SJCRH30 (cell line): ENCODE measurements at regions not wholly inside any gene's neighbourhood (a gene's known extent, or its start where the extent isn't known, plus 50 kb on each side); places are given as distances from the start of the nearest gene placed in this dataset.
A peak's percentile ranks its signal among the peaks of the same experiment; 100 is the strongest.

ENCODE experiments used
- DNase-seq, 2 experiments: peaks; one replicate each; pipeline ENCODE4 v3.0.0-alpha.2; 2015 to 2020
- H3K27ac ChIP-seq: fragments of 250-450 bp; sonication (Bioruptor Pico); 2 replicates; pipeline ENCODE4 v1.5.1; 2020; ENCODE audit warnings: mild to moderate bottlenecking, moderate library complexity
- H3K27me3 ChIP-seq: fragments of 250-450 bp; sonication (Bioruptor Pico); 2 replicates; pipeline ENCODE4 v1.5.1; 2020; ENCODE audit warnings: mild to moderate bottlenecking, moderate library complexity
- H3K36me3 ChIP-seq: fragments of 250-450 bp; sonication (Bioruptor Pico); 2 replicates; pipeline ENCODE4 v1.5.1; 2020; ENCODE audit warnings: mild to moderate bottlenecking, moderate library complexity
- H3K4me1 ChIP-seq: fragments of 250-450 bp; sonication (Bioruptor Pico); 2 replicates; pipeline ENCODE4 v1.5.1; 2020; ENCODE audit warnings: mild to moderate bottlenecking, moderate library complexity
- H3K4me3 ChIP-seq: fragments of 250-450 bp; sonication (Bioruptor Pico); 2 replicates; pipeline ENCODE4 v1.5.1; 2020; ENCODE audit warnings: mild to moderate bottlenecking, moderate library complexity
- H3K9me3 ChIP-seq: fragments of 250-450 bp; sonication (Bioruptor Pico); replicated peaks from 2 replicates; pipeline ENCODE4 v1.5.1; 2020; ENCODE audit warnings: mild to moderate bottlenecking, moderate library complexity

GRCh38 chr1:234720709-234721441 lies 110.9 kb upstream of the IRF2BP2 start:
- Histone ChIP-seq H3K9me3 (no peaks in the 10 kb centered on the region), H3K4me1 (peaks cover 24% of the 10 kb centered on the region), H3K4me3 (no peak overlapping the region), H3K27ac (no peak overlapping the region), H3K27me3 (no peaks in the 10 kb centered on the region), H3K36me3 (no peaks in the 10 kb centered on the region)
- DNase-seq = no peak

- no peaks in the 10 kb centered on the region for H3K27me3 ChIP-seq
- no peaks in the 10 kb centered on the region for H3K36me3 ChIP-seq
- no peak overlapping the region for H3K27ac ChIP-seq
- H3K9me3 ChIP-seq = no peaks in the 10 kb centered on the region
- peaks cover 16% of the 10 kb centered on the region for H3K4me1 ChIP-seq
- no peak overlapping the region for H3K4me3 ChIP-seq
- no peak for DNase-seq
Measured at GRCh38 chr1:234719454-234720251, 109.7 kb upstream of the IRF2BP2 start.

- peaks cover 16% of the 10 kb centered on the region for H3K4me1 ChIP-seq
- no peak for DNase-seq
- H3K27ac ChIP-seq = no peak overlapping the region
- H3K27me3 ChIP-seq = no peaks in the 10 kb centered on the region
- H3K4me3 ChIP-seq = no peak overlapping the region
- no peaks in the 10 kb centered on the region for H3K9me3 ChIP-seq
- no peaks in the 10 kb centered on the region for H3K36me3 ChIP-seq
Measured at GRCh38 chr1:234718496-234719453, 108.8 kb upstream of the IRF2BP2 start.

- Histone ChIP-seq H3K36me3 (no peaks in the 10 kb centered on the region), H3K4me3 (no peak overlapping the region), H3K27me3 (no peaks in the 10 kb centered on the region), H3K4me1 (peaks cover 6% of the 10 kb centered on the region), H3K27ac (no peak overlapping the region), H3K9me3 (no peaks in the 10 kb centered on the region)
- DNase-seq = no peak
Measured at GRCh38 chr1:234716908-234717375, 107.0 kb upstream of the IRF2BP2 start.

- Histone ChIP-seq H3K27ac (no peak overlapping the region), H3K36me3 (no peaks in the 10 kb centered on the region), H3K4me1 (peaks cover 4% of the 10 kb centered on the region; the same call in 1 of the 2 replicates), H3K27me3 (no peaks in the 10 kb centered on the region), H3K9me3 (no peaks in the 10 kb centered on the region), H3K4me3 (no peak overlapping the region)
- peak in 1 of 2 experiments; percentile 48 for DNase-seq
Measured at GRCh38 chr1:234715252-234716014, 105.5 kb upstream of the IRF2BP2 start.

- Histone ChIP-seq H3K27ac (no peak overlapping the region), H3K4me1 (peaks cover 4% of the 10 kb centered on the region; the same call in 1 of the 2 replicates), H3K36me3 (no peaks in the 10 kb centered on the region), H3K27me3 (no peaks in the 10 kb centered on the region), H3K4me3 (no peak overlapping the region), H3K9me3 (no peaks in the 10 kb centered on the region)
- DNase-seq = no peak
Measured at GRCh38 chr1:234713859-234714258, 103.9 kb upstream of the IRF2BP2 start.

- Histone ChIP-seq H3K36me3 (no peaks in the 10 kb centered on the region), H3K9me3 (no peaks in the 10 kb centered on the region), H3K27me3 (no peaks in the 10 kb centered on the region), H3K27ac (no peak overlapping the region), H3K4me1 (peaks cover 4% of the 10 kb centered on the region; the same call in 1 of the 2 replicates), H3K4me3 (no peak overlapping the region)
- no peak for DNase-seq
Measured at GRCh38 chr1:234713440-234713839, 103.5 kb upstream of the IRF2BP2 start.

GRCh38 chr1:234712891-234713305 lies 102.9 kb upstream of the IRF2BP2 start:
- Histone ChIP-seq H3K27me3 (no peaks in the 10 kb centered on the region), H3K4me1 (peaks cover 4% of the 10 kb centered on the region; the same call in 1 of the 2 replicates), H3K36me3 (no peaks in the 10 kb centered on the region), H3K4me3 (no peak overlapping the region), H3K9me3 (no peaks in the 10 kb centered on the region), H3K27ac (no peak overlapping the region)
- DNase-seq = no peak

GRCh38 chr1:234710936-234711724 lies 101.2 kb upstream of the IRF2BP2 start:
- H3K36me3 ChIP-seq = no peaks in the 10 kb centered on the region
- no peaks in the 10 kb centered on the region for H3K9me3 ChIP-seq
- no peaks in the 10 kb centered on the region for H3K27me3 ChIP-seq
- DNase-seq = no peak
- peaks cover 4% of the 10 kb centered on the region; the same call in 1 of the 2 replicates for H3K4me1 ChIP-seq
- H3K27ac ChIP-seq = no peak overlapping the region
- no peak overlapping the region for H3K4me3 ChIP-seq

GRCh38 chr1:234710381-234710780 lies 100.4 kb upstream of the IRF2BP2 start:
- Histone ChIP-seq H3K9me3 (no peaks in the 10 kb centered on the region; the same call in 1 of the 2 replicates), H3K4me1 (peaks cover 3% of the 10 kb centered on the region; the same call in 1 of the 2 replicates), H3K4me3 (no peak overlapping the region), H3K27me3 (no peaks in the 10 kb centered on the region), H3K27ac (no peak overlapping the region), H3K36me3 (no peaks in the 10 kb centered on the region)
- no peak for DNase-seq

- Histone ChIP-seq H3K4me3 (no peak overlapping the region), H3K36me3 (no peaks in the 10 kb centered on the region), H3K9me3 (no peaks in the 10 kb centered on the region; the same call in 1 of the 2 replicates), H3K27ac (no peak overlapping the region), H3K4me1 (no peaks in the 10 kb centered on the region), H3K27me3 (no peaks in the 10 kb centered on the region)
- DNase-seq = peak in 1 of 2 experiments; percentile 26
Measured at GRCh38 chr1:234709473-234710228, 99.7 kb upstream of the IRF2BP2 start.

GRCh38 chr1:234708700-234709395 lies 98.9 kb upstream of the IRF2BP2 start:
- Histone ChIP-seq H3K4me1 (no peaks in the 10 kb centered on the region), H3K27ac (no peak overlapping the region)
- no peak for DNase-seq

More at GRCh38 chr1:234708700-234709395, 98.9 kb upstream of the IRF2BP2 start:
- Histone ChIP-seq H3K4me3 (no peak overlapping the region), H3K9me3 (no peaks in the 10 kb centered on the region; the same call in 1 of the 2 replicates), H3K27me3 (no peaks in the 10 kb centered on the region), H3K36me3 (no peaks in the 10 kb centered on the region)
